ENCODE measurements at regions not wholly inside any gene's neighbourhood (a gene's known extent, or its start where the extent isn't known, plus 50 kb on each side); places are given as distances from the start of the nearest gene placed in this dataset.

DNA sequence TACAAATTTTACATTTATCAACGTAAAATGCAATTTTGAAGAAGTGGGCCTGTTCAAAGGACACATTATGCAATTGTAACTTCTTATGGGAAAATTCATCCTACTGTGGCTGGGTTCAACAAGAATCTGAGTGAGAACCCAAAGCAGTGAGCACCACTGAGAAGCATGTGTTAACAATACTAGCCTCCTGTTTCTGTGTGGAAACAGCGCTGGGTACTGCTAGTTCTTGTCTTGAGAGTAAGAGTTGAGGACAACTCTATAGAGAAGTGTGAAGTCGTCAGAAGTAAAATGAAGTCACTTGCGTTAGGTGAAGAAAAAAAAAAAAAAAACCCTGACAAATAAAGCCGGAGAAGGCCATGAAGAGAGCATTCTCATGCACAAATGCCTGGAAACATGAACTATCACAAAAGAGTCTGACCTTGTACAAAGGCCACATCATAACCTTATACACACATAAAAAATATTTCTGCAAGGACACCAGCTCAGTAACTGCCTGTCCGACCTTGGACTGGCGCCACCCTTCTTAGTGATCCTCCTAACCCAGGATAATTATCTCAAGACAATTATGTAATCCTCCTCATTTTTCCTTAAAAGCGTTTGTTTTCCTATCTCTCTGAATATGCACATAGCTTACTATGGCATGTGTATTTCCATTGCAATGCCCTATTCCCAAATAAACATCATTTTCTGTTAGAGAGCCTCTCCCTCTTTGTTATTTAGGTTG, 554.9 kb downstream of the HTR7 start:
- TF ChIP-seq, protein P1, sequence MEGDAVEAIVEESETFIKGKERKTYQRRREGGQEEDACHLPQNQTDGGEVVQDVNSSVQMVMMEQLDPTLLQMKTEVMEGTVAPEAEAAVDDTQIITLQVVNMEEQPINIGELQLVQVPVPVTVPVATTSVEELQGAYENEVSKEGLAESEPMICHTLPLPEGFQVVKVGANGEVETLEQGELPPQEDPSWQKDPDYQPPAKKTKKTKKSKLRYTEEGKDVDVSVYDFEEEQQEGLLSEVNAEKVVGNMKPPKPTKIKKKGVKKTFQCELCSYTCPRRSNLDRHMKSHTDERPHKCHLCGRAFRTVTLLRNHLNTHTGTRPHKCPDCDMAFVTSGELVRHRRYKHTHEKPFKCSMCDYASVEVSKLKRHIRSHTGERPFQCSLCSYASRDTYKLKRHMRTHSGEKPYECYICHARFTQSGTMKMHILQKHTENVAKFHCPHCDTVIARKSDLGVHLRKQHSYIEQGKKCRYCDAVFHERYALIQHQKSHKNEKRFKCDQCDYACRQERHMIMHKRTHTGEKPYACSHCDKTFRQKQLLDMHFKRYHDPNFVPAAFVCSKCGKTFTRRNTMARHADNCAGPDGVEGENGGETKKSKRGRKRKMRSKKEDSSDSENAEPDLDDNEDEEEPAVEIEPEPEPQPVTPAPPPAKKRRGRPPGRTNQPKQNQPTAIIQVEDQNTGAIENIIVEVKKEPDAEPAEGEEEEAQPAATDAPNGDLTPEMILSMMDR (conservative IDR thresholded peaks at IDR 0.05): no peak
- H3K27me3 Mint-ChIP-seq: peaks cover 10% of the 10 kb centered on the region
- no peaks in the 10 kb centered on the region for H3K9me3 Mint-ChIP-seq
- H3K36me3 Mint-ChIP-seq: no peaks in the 10 kb centered on the region
- no peak overlapping the region for H3K4me3 Mint-ChIP-seq
- no peak for DNase-seq (ENCODE audit: extremely low spot score, unreplicated experiment)
- H3K4me1 Mint-ChIP-seq (ENCODE audit: unreplicated experiment): peaks cover 10% of the 10 kb centered on the region
- no peak overlapping the region for H3K27ac Mint-ChIP-seq

DNA sequence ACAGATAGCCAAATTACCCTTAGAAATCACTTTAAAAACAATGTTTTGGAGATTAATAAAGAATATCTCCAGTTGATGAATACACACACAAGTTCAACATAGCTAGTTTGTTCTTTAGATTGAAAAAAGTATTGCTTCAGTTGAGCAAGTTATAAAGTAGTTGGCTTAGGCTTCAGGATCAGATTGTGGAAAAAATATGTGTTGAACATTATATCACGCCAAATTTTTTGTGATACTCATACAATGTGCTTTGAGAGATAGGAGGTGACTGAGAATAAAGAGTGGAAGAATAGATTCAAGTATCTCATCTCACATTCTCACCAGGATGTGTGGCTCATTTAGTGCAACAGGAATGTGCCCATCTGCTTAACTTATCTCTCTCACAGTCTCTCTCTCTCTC, 553.3 kb downstream of the HTR7 start:
- H3K36me3 Mint-ChIP-seq: no peaks in the 10 kb centered on the region
- TF ChIP-seq, protein P1 (conservative IDR thresholded peaks at IDR 0.05): no peak
- H3K4me3 Mint-ChIP-seq: no peak overlapping the region
- no peak overlapping the region for H3K27ac Mint-ChIP-seq
- peaks cover 10% of the 10 kb centered on the region for H3K4me1 Mint-ChIP-seq (ENCODE audit: unreplicated experiment)
- H3K9me3 Mint-ChIP-seq: no peaks in the 10 kb centered on the region
- peaks cover 6% of the 10 kb centered on the region for H3K27me3 Mint-ChIP-seq
- no peak for DNase-seq (ENCODE audit: extremely low spot score, unreplicated experiment)

DNA sequence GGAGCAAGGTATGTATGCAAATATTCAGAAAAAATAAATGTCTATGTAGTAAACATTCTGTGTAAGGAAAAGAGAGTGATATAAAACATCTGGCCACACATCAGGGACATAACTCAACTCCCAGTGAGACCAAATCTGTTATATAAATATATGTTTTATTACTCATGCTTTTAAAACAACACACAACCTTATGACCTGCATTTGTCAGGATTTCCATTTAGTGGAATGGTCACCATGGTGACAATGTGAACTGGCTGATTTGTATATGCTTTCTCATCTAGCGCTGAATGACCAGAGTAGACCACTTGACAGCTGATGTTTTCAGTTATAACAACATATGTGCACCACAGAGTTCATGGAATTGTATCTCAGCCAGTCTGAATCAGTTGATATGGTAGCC, 551.7 kb downstream of the HTR7 start:
- Mint-ChIP-seq H3K4me3 (no peak overlapping the region), H3K27ac (no peak overlapping the region)
- TF ChIP-seq, protein P1 (conservative IDR thresholded peaks at IDR 0.05): no peak

DNA sequence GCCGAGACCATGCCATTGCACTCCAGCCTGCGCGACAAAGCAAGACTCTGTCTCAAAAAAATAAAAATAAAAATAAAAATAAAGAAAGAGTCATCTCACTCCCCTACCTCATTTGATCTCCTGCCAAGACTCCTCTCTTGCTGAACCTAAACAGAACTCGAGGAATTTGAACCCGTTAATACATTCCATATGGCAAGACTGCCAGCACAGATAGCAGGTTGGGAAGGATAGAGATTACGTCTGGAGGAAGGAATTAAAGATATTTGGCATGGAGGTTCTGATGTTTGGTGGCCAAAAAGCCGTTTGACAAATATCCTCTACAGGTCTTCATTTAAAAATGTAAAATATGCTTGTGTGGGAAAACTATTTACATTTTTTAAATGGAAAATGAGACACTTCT, 549.6 kb downstream of the HTR7 start:
- Mint-ChIP-seq H3K4me3 (no peak overlapping the region), H3K36me3 (no peaks in the 10 kb centered on the region), H3K9me3 (no peaks in the 10 kb centered on the region), H3K27ac (no peak overlapping the region), H3K27me3 (no peaks in the 10 kb centered on the region), H3K4me1 (ENCODE audit: unreplicated experiment) (peaks cover 7% of the 10 kb centered on the region)
- TF ChIP-seq, protein P1 (conservative IDR thresholded peaks at IDR 0.05): no peak
- no peak for DNase-seq (ENCODE audit: extremely low spot score, unreplicated experiment)

More for the DNA sequence above, 551.7 kb downstream of the HTR7 start:
- DNase-seq (ENCODE audit: extremely low spot score, unreplicated experiment): no peak
- H3K36me3 Mint-ChIP-seq: no peaks in the 10 kb centered on the region
- peaks cover 6% of the 10 kb centered on the region for H3K27me3 Mint-ChIP-seq
- H3K4me1 Mint-ChIP-seq (ENCODE audit: unreplicated experiment): peaks cover 10% of the 10 kb centered on the region
- no peaks in the 10 kb centered on the region for H3K9me3 Mint-ChIP-seq

DNA sequence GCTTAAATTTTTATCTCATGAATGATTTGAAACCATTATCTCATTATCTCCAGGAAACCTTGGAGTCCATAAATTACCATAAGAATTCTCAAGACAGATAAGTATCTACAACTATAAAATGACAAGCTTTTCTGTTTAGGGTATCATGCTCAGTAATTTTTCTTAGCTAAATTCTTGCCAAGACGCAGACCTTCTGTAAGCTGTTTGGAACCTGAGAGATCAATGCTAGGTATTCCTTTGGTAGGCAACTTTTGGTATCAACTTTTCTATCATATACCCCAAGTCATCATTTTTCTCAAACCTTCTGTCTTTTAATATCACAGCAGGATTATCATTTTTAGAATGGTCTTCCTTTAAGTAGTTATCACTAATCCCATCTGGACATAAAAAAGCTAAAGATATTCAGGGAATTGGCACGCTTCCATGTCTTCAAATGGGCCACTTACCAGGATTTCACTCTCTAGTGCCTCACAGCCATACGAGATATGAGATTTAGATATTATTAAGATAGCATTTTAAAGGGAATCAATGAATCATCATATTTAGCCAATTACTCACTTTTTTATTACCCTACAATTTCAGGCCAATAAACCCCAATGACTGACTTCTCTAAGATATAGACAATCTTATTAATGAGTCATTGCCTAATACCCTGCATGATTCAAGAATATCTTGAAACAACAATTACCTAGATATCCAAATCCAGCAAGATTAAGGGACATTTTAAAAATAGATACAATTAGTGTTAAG, 544.1 kb downstream of the HTR7 start:
- Mint-ChIP-seq H3K36me3 (no peaks in the 10 kb centered on the region), H3K9me3 (no peaks in the 10 kb centered on the region), H3K27ac (no peak overlapping the region), H3K4me1 (ENCODE audit: unreplicated experiment) (peaks cover 3% of the 10 kb centered on the region), H3K27me3 (peaks cover 3% of the 10 kb centered on the region), H3K4me3 (no peak overlapping the region)
- TF ChIP-seq, protein P1 (conservative IDR thresholded peaks at IDR 0.05): no peak
- no peak for DNase-seq (ENCODE audit: extremely low spot score, unreplicated experiment)

All from type B pancreatic cell (in vitro differentiated cells).